Suppressor macrophage (primary cell): ENCODE measurements at regions not wholly inside any gene's neighbourhood (a gene's known extent, or its start where the extent isn't known, plus 50 kb on each side); places are given as distances from the start of the nearest gene placed in this dataset.

Experiments used
- DNase-seq, 4 experiments: peaks; one replicate each; pipeline ENCODE4 v3.0.0-alpha.2; 2020 to 2022

DNA sequence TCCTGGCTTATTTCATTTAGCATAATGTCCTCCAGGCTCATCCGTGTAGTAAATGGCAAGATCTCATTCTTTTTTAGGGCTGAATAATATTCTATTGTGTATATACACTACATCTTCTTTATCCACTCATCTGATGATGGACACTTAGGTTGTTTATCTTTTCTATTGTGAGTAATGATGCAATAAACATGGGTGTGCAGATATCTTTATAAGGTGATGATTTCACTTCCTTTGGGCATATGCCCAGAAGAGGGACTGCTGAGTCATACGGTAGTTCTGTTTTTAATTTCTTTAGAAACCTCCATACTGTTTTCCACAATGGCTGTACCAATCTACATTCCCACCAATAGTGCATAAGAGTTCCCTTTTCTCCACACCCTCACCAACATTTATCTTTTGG, 317.6 kb upstream of the CNKSR2 start:
- no peak for DNase-seq

DNA sequence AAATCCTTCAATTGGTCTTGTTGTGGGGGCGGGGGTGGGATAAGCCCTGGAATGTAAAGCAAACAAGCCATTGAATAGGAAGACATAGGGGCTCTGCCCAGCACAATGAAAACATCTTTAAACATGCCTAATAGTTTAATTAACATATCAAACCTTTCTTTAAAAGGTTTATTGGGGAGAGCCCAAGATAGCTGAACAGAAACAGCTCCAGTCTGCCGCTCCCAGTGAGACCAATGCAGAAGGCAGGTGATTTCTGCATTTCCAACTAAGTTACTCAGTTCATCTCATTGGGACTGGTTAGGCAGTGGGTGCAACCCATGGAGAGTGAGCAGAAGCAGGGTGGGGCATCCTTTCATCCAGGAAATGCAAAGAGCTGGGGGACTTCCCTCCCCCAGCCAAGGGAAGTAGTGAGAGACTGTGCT, 327.2 kb upstream of the CNKSR2 start:
- DNase-seq, result no peak

GRCh38 chrX:21014326-21014725, 359.9 kb upstream of the CNKSR2 start:
- DNase-seq, result no peak

DNA sequence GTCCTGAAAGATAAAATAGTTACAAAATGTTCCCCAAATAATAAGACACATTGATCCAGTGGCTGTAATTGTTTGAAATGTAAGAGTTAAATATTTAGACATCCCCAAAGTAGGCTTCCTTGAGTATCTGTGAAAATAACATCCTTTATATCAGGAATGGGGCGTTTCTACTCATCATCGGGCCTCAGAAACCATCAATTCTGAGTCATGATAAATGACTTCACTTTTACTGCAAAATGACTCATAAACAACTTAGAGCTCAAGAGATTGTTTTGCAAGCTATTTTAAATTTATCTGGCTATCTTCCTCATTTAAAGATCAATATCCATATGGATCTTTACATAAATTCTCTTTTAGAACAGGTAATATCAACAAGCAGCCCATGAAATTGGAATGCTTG, 369.4 kb upstream of the CNKSR2 start:
- DNase-seq, result no peak

DNA sequence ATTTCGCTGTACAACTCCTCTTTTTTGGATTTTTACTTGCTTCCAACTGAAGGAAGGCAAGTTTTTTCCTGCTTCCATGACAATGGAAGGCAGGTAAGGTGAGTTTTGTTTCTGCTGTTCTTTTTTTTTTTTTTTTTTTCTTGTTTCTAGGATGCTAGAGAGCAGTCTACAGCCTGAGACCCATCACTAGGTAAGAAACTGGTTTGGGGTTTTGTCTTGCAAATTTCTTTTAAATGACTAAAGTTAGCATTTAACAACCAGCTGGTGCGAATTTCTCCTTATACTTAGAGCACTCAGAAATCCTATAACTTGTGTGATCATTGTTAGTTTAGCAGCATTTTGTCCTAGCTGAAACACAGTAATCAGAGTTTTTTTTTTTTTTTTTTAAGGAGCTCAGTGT, 378.4 kb upstream of the CNKSR2 start:
- DNase-seq, result no peak

DNA sequence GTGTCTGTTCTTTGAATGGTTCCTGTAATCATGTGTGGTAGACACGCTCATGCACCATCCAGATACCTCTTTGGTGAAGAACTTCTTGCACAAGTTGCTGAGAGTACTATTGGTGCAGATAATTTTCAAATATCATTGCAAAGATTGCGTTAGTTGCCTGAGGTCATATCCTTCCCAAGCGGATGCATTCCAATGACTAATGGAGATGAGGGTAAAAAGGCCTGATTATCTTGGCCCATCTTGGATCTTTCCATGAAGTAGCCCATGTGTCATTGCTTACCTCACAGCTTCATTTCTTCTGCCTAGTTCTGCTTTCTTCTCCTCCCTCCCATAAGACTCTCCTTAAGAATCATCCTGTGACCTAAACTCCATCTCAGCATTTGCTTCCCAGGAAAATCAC, 384.9 kb upstream of the CNKSR2 start:
- no peak for DNase-seq

- DNase-seq, result no peak
Observed at GRCh38 chrX:20988804-20989203, 385.4 kb upstream of the CNKSR2 start.

GRCh38 chrX:20988118-20988517, 386.1 kb upstream of the CNKSR2 start:
- DNase-seq, result no peak

- DNase-seq, result no peak
Observed at GRCh38 chrX:20980426-20980825, 393.8 kb upstream of the CNKSR2 start.

- DNase-seq, result no peak
Observed at GRCh38 chrX:20974326-20974725, 399.9 kb upstream of the CNKSR2 start.

DNA sequence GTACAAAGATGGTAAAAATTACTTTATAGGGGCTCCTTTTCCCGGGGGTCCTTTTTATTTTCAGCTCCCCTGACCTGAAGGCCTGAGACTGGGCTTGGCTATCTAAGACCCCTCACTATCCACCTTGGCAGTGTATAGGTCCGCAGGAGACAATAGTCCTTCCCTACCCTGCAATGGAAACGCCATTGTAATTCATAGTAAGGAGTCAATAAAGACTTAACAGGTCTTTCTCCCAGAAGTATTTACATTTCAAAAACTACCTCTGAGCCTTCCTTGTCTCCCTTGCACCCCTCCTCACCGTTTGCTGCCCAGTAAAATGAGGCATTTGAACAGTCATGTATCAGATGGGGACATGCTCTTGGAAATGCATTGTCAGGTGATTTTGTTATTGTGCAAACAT, 401.2 kb upstream of the CNKSR2 start:
- no peak for DNase-seq

DNA sequence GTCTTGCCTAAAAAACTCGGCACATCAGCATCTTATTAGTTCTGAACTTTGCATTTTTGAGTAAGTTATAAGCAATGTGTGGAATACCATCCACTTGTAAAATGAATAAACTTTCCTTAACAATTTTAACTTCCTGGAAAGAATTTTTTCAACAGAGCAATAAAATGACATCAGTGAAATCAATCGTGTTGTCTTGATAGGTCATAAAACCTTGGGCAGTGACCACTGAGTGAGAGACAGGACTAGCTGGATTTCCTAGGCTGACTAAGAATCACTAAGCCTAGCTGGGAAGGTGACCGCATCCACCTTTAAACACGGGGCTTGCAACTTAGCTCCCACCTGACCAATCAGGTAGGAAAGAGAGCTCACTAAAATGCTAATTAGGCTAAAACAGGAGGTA, 403.0 kb upstream of the CNKSR2 start:
- no peak for DNase-seq

DNA sequence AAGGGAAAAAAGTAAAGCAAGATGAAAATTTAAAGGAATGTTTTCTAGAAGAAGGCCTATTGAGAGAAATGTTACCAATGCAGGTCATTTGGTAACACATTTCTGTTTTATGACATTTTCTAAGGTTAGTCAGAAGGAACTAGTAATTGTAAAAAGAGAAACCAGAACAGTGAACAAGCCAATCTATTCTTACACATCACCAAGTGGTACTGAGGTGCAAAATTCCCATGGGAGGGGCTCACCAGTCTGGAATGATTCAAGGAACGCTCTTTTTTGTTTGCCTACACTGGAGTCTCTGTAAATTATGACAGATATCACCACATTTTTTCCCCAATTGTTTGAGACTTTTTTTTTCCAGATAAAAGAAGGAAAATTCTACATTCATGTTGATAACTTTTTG, 404.7 kb upstream of the CNKSR2 start:
- DNase-seq, result no peak

DNA sequence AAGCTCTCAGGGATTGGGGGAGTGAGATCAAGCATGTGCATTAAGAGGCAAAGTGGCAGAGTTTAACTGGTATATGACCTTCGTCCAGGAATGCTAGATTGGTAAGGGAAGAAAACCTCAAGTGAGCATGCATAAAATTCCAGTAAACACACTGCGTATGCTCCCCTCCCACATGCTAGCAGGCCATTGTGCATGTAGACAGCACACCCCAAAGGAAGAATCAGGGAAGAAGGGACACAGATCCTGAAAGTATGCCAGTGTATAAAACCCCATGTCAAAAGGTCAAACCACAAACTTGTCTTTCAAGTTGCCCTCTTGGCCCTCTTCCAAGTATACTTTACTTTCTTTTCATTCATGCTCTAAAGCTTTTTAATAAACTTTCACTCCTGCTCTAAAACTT, 405.2 kb upstream of the CNKSR2 start:
- no peak for DNase-seq

GRCh38 chrX:20967725-20968124, 406.5 kb upstream of the CNKSR2 start:
- DNase-seq, result no peak

DNA sequence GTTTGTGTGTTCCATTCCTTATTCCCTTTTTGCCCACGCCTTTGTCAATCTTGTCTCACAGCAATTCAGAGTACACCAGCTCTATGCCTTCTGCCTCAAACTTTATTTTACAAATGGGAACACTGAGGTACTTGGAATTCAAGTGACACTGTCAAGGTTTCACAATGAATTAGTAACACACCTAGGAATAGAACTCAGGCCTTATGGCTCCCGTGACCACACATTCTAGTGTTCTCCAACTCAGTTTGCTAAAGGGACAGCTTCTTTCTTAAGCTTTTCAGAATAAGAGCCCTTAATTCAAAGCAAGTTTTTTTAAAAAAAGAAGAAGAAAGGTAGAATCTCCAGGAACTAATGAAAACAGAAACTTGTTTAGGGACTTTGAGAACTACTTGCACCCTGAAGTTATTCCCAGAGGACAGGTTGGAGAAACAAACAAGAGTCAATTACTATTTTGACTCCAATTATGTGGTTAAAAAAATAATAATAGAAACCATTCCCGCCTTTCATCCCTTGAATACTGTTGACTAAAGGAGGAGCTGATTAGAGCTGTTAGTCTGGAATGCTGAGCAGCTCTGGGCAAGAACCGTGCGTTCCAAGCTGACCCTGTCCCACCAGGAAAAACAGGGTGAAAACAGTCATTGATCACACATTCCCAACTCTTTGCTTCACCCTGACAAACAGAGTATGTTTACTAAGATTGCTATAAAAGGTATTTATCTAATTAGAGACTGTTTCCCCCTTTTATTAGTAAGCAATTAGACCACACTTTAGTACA, 408.8 kb upstream of the CNKSR2 start:
- DNase-seq, result no peak

DNA sequence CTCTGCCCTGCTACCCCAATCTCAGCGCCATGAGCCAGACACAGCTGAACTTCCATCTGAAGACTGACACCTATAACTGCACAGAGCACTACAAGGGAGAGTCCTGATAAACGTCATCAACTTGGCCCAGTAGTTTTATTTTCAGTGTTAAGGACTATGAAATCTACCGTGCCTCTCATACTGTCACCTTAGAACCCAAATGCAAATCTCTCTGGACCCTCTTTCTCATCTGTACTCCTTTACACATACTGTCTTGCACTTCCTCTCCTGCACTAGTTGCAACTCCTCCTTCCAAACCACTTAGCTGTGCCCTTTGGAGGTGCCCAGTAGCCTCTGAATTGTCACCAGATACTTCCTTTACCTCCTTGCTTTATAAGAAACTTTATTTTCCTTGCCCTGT, 420.2 kb upstream of the CNKSR2 start:
- DNase-seq, result no peak

DNA sequence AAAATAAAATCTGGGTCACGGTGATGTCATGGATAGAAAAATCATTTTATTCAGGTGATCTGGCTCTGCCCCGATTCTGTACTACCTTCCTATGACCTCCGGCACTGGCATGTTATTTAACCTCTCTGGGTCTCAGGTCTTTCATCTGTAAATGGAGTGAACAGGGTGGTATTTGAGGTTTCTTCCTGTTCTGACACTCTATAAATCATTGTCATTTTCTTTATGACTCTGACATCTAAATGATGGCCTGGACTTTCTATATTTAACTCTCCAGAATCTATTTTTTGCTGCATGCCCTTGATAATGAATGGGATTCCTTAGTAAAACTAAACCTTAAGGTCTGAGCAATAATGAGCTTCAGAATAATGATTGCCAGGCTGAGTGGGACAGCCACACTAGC, 422.0 kb upstream of the CNKSR2 start:
- DNase-seq, result no peak

- DNase-seq, result no peak
Observed at GRCh38 chrX:20951016-20951810, 423.0 kb upstream of the CNKSR2 start.

DNA sequence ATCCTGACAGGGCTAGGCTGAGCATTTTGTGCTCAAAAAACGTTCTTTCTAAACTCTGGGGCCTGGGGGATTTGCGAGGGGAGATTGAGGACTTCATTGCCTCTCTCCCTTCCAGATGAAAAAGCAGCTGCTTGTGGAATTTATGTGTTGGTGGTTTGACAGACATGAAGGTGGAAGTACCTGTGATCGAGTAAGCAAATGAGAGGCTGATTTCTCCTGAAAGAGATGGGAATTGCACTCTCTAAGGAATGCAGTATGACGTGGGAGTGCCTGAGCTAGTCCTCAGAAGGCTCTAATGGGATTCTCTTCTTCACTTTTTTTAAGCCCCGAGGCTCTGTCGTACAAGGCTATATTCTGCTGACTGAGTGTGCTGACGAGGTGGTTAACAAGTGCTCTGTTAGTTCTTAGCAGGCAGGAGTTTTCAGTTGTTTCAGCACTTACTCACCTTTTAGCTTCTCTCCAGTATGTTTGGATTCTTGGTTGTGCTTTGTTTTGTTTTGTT, 426.8 kb upstream of the CNKSR2 start:
- DNase-seq, result no peak

GRCh38 chrX:20913760-20914159, 460.5 kb upstream of the CNKSR2 start:
- no peak for DNase-seq

- no peak for DNase-seq
Observed at GRCh38 chrX:20906571-20906970, 467.6 kb upstream of the CNKSR2 start.

- no peak for DNase-seq
Observed at GRCh38 chrX:20884565-20884964, 489.7 kb upstream of the CNKSR2 start.

DNA sequence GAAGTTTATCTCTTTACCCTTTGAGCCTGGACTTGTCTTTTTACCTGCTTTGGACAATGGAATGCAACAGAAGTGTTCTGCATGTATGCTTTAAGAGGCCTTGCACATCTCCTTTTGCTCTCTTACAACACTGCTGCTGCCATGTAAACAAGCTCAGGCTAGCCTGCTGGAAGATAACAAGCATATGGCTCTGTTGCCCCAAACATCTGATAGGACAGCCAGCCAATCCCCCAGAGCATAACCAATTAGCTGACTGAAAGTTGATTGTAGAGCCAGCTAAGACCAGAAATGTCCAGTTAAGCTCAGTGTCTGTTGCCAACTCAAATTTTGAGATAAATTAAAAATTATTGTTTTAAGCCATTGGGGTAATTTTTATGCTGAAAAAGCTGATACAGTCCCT, 510.6 kb upstream of the CNKSR2 start:
- DNase-seq, result no peak
